ENCODE measurements at regions not wholly inside any gene's neighbourhood (a gene's known extent, or its start where the extent isn't known, plus 50 kb on each side); places are given as distances from the start of the nearest gene placed in this dataset.

DNA sequence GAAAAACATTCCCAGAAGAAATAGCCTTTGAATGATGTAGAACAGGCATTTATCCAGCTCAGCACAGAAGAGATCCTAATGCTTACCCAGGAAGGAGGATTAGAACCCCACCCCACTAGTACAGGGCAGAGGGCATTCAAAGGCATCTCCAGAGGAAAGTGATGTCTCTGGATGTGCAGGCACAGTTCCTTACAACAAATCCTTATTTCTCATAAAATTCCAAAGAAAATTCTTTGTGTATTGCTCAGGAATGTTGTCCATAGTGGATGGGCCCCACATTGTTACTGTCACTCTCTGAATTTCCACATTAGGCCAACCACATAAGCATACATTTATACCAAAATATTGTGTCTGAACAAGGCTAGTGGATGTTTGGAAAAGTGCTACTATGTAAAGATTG is 243.0 kb downstream of the ADRA2A start:
- Histone ChIP-seq H2BK120ac (replicated peaks; ENCODE audit: low read depth, low read length) (no peak overlapping the region), H3K18ac (ENCODE audit: extremely low read depth, low read length) (no peak overlapping the region), H3K14ac (ENCODE audit: insufficient read length) (no peak overlapping the region), H3K4me3 (ENCODE audit: extremely low read depth in 1 of 4, insufficient read depth in 2 of 4, low read depth in 3 of 4, low read length in 4 of 4) (no peak overlapping the region), H3K4ac (replicated peaks; ENCODE audit: insufficient read length, low read depth, low read length) (no peak overlapping the region), H3K36me3 (ENCODE audit: control insufficient read depth in 2 of 4, insufficient read depth in 4 of 4, low read length in 3 of 4) (no peaks in the 10 kb centered on the region), H3K27me3 (replicated peaks in 1 of 4; ENCODE audit: control insufficient read depth in 3 of 4, extremely low read depth in 1 of 4, insufficient read depth in 3 of 4, low read length in 3 of 4) (no peaks in the 10 kb centered on the region), H3K27ac (ENCODE audit: low read depth, low read length) (no peak overlapping the region), H3K23me2 (ENCODE audit: low read depth, low read length) (no peaks in the 10 kb centered on the region), H3K9ac (replicated peaks in 1 of 4; ENCODE audit: extremely low read depth in 1 of 4, low read depth in 3 of 4, low read length in 3 of 4) (no peak overlapping the region), H2BK15ac (ENCODE audit: low read length) (no peak overlapping the region), H2BK12ac (ENCODE audit: low read depth, low read length) (no peak overlapping the region), H3K79me2 (ENCODE audit: control insufficient read depth in 1 of 2, insufficient read depth in 2 of 2, low read length in 2 of 2) (no peaks in the 10 kb centered on the region), H4K91ac (replicated peaks; ENCODE audit: insufficient read length, low read length) (no peak overlapping the region), H2BK20ac (ENCODE audit: low read length) (no peak overlapping the region), H2AK5ac (ENCODE audit: low read depth, low read length) (no peak overlapping the region), H4K8ac (ENCODE audit: extremely low read depth, insufficient read depth, low read length) (no peak overlapping the region), H3K56ac (replicated peaks; ENCODE audit: insufficient read length, low read depth, low read length) (no peak overlapping the region), H4K5ac (ENCODE audit: insufficient read length, low read depth, low read length) (no peak overlapping the region), H3K79me1 (ENCODE audit: low read depth, low read length) (no peaks in the 10 kb centered on the region), H3K4me2 (ENCODE audit: insufficient read depth in 1 of 2, low read depth in 2 of 2, low read length in 2 of 2) (no peak overlapping the region), H2AFZ (ENCODE audit: low read length) (no peak overlapping the region), H2BK5ac (ENCODE audit: low read depth, low read length) (no peak overlapping the region), H3K9me3 (ENCODE audit: insufficient read depth in 2 of 2, low read depth in 1 of 2, low read length in 1 of 2) (no peaks in the 10 kb centered on the region), H3K23ac (ENCODE audit: insufficient read length) (no peak overlapping the region), H4K20me1 (replicated peaks in 1 of 2; ENCODE audit: control insufficient read depth in 1 of 2, insufficient read depth in 2 of 2, low read length in 2 of 2) (no peaks in the 10 kb centered on the region), H3K4me1 (replicated peaks in 1 of 4; ENCODE audit: control insufficient read depth in 3 of 4, insufficient read depth in 4 of 4, low read length in 3 of 4) (no peaks in the 10 kb centered on the region)
- FAIRE-seq: no peak
- DNase-seq (ENCODE audit: low read depth in 1 of 2, low spot score in 2 of 2): no peak
- ChIA-PET CTCF (ENCODE audit: partially characterized antibody) (interaction anchor here (1.0 to 1.1 kb wide), 3 partner anchors 39 to 994 kb away, joined by 3 read pairs; no protein-coding TSS in a partner anchor), POLR2A (ENCODE audit: partially characterized antibody) (no interaction called here)
- TF ChIP-seq CEBPB (IDR thresholded peaks at IDR 0.05; ENCODE audit: low read depth, low read length) (no peak), SP2 (IDR thresholded peaks at IDR 0.05; ENCODE audit: low read length) (no peak), ZNF274 (IDR thresholded peaks at IDR 0.05; ENCODE audit: borderline replicate concordance, extremely low read depth, low read length) (no peak), SP4 (IDR thresholded peaks at IDR 0.05; ENCODE audit: low read length) (no peak), JUND (IDR thresholded peaks at IDR 0.05; ENCODE audit: low read length) (no peak), RBBP5 (IDR thresholded peaks at IDR 0.05; ENCODE audit: borderline replicate concordance, low read depth, low read length) (no peak), ATF2 (IDR thresholded peaks at IDR 0.05; ENCODE audit: low read length) (no peak), USF2 (IDR thresholded peaks at IDR 0.05; ENCODE audit: low read length) (no peak), BRCA1 (IDR thresholded peaks at IDR 0.05; ENCODE audit: low read depth, low read length) (no peak), CHD2 (IDR thresholded peaks at IDR 0.05; ENCODE audit: low read length) (no peak), KDM1A (IDR thresholded peaks at IDR 0.05; ENCODE audit: borderline replicate concordance, low read length) (no peak), POLR2A (IDR thresholded peaks at IDR 0.05; ENCODE audit: control extremely low read depth in 1 of 2, low read depth in 2 of 2, low read length in 2 of 2) (no peak), CTBP2 (IDR thresholded peaks at IDR 0.05; ENCODE audit: borderline replicate concordance, insufficient read depth, insufficient read length, low read length) (no peak), TAF1 (IDR thresholded peaks at IDR 0.05; ENCODE audit: low read depth, low read length) (no peak), RXRA (IDR thresholded peaks at IDR 0.05; ENCODE audit: insufficient read depth, low read depth, low read length) (no peak)

Data from H1 (cell line).